T-cell (primary cell): ENCODE measurements at regions not wholly inside any gene's neighbourhood (a gene's known extent, or its start where the extent isn't known, plus 50 kb on each side); places are given as distances from the start of the nearest gene placed in this dataset.

ENCODE experiments used
- ATAC-seq, 4 experiments: fragments of 200-7000 bp in 3 of 4; fragments of 150-1000 bp in 1 of 4; cut with Tn5 transposase; replicated peaks in 1 of 4; 1 replicate in 3 of 4; 2 replicates in 1 of 4; pipeline ENCODE4 v1.10.0; 2021; ENCODE audit warnings: moderate library complexity in 3 of 4, mild to moderate bottlenecking in 2 of 4, moderate number of reproducible peaks in 1 of 4
- CTCF ChIA-PET, 2 donors: fragments of 300-600 bp; sonication (Branson Sonifier 250); formaldehyde crosslinking; loops; one replicate each; lab custom pipeline; 2022; ENCODE audit warnings: antibody characterized with exemption in 2 of 2; lab: Charles Lee
- POLR2A ChIA-PET, 2 donors: fragments of 300-600 bp; sonication (Branson Sonifier 250); formaldehyde crosslinking; loops; one replicate each; lab custom pipeline; 2022; ENCODE audit warnings: antibody characterized with exemption in 2 of 2; lab: Charles Lee
- DNase-seq, 35 experiments: peaks; one replicate each; pipeline versions ENCODE4 v3.0.0 to v3.0.0-alpha.2; 2013 to 2023
- H3K27ac ChIP-seq: one replicate; pipeline ENCODE4 v1.5.1; 2013; ENCODE audit warnings: low read length
- H3K27me3 ChIP-seq, 2 experiments: replicated peaks in 1 of 2; 1 replicate in 1 of 2; 2 replicates in 1 of 2; pipeline versions ENCODE4 v1.6.1 to v1.7.0; 2013; ENCODE audit warnings: low read length in 1 of 2, mixed read lengths in 1 of 2; ENCODE audit not compliant: control insufficient read depth in 2 of 2, insufficient read depth in 2 of 2; ENCODE audit errors: extremely low read depth in 1 of 2
- H3K36me3 ChIP-seq, 2 donors: 1 replicate in 1 of 2; 2 replicates in 1 of 2; pipeline versions ENCODE4 v1.6.1 to v1.7.0; 2013; ENCODE audit warnings: low read length in 1 of 2; ENCODE audit not compliant: control insufficient read depth in 2 of 2, insufficient read depth in 1 of 2; ENCODE audit errors: extremely low read depth in 1 of 2
- H3K4me1 ChIP-seq, 2 experiments: 1 replicate in 1 of 2; 2 replicates in 1 of 2; pipeline versions ENCODE4 v1.6.1 to v1.7.0; 2013; ENCODE audit warnings: low read length in 2 of 2, mixed read lengths in 1 of 2; ENCODE audit not compliant: insufficient read depth in 2 of 2, control insufficient read depth in 1 of 2; ENCODE audit errors: extremely low read depth in 1 of 2
- H3K4me3 ChIP-seq, 2 donors: 1 replicate in 1 of 2; 2 replicates in 1 of 2; pipeline versions ENCODE4 v1.5.1 to v1.7.0; 2013; ENCODE audit warnings: mild to moderate bottlenecking in 2 of 2, low read length in 1 of 2, moderate library complexity in 1 of 2; ENCODE audit not compliant: control insufficient read depth in 1 of 2; ENCODE audit errors: extremely low read depth in 1 of 2
- H3K9me3 ChIP-seq: 2 replicates; pipeline ENCODE4 v1.7.0; 2013
- H3K27ac Mint-ChIP-seq, 2 donors: one replicate each; pipeline ENCODE4 v1.8.0; 2020 to 2021; ENCODE audit warnings: mild to moderate bottlenecking in 2 of 2, mixed read lengths in 2 of 2
- H3K27me3 Mint-ChIP-seq, 2 donors: one replicate each; pipeline ENCODE4 v1.8.0; 2021 to 2022; ENCODE audit warnings: mixed read lengths in 2 of 2
- H3K36me3 Mint-ChIP-seq: one replicate; pipeline ENCODE4 v1.8.0; 2021; ENCODE audit warnings: mixed read lengths
- H3K4me1 Mint-ChIP-seq, 3 donors: one replicate each; pipeline ENCODE4 v1.8.0; 2020 to 2022; ENCODE audit warnings: mixed read lengths in 3 of 3, mild to moderate bottlenecking in 1 of 3
- H3K4me3 Mint-ChIP-seq, 3 donors: one replicate each; pipeline ENCODE4 v1.8.0; 2020 to 2022; ENCODE audit warnings: mild to moderate bottlenecking in 3 of 3, mixed read lengths in 3 of 3, moderate library complexity in 3 of 3
- H3K9me3 Mint-ChIP-seq, 3 donors: one replicate each; pipeline ENCODE4 v1.8.0; 2020 to 2022; ENCODE audit warnings: mixed read lengths in 3 of 3
- WGBS: methylation state at CpG from one replicate; pipeline ENCODE4 v1.1.5; 2013; ENCODE audit warnings: missing lambda C conversion rate; ENCODE audit not compliant: insufficient coverage; 5-methylcytosine and 5-hydroxymethylcytosine counted together

- no peak for DNase-seq
- Histone ChIP-seq H3K27me3 (no peaks in the 10 kb centered on the region), H3K4me3 (no peak overlapping the region), H3K36me3 (no peaks in the 10 kb centered on the region), H3K27ac (no peak overlapping the region), H3K9me3 (no peaks in the 10 kb centered on the region), H3K4me1 (no peaks in the 10 kb centered on the region)
- Mint-ChIP-seq H3K27me3 (no peaks in the 10 kb centered on the region), H3K27ac (no peak overlapping the region), H3K4me3 (no peak overlapping the region), H3K36me3 (no peaks in the 10 kb centered on the region), H3K9me3 (peaks cover 0 to 3% (median 3%) of the 10 kb centered on the region in 3 donors), H3K4me1 (no peaks in the 10 kb centered on the region)
- ChIA-PET POLR2A (no interaction called here), CTCF (no interaction called here)
- WGBS = 60% methylated on average over 1 of the region's 6 CpGs
- ATAC-seq = no peak
Observed at GRCh38 chr2:155842103-155842502, 490.4 kb downstream of the NR4A2 start.

GRCh38 chr2:155841442-155841841 is 491.1 kb downstream of the NR4A2 start:
- Mint-ChIP-seq H3K4me3 (no peak overlapping the region), H3K9me3 (peaks cover 0 to 3% (median 0%) of the 10 kb centered on the region in 3 donors), H3K4me1 (no peaks in the 10 kb centered on the region), H3K27ac (no peak overlapping the region), H3K27me3 (no peaks in the 10 kb centered on the region), H3K36me3 (no peaks in the 10 kb centered on the region)
- Histone ChIP-seq H3K36me3 (no peaks in the 10 kb centered on the region), H3K4me3 (no peak overlapping the region), H3K4me1 (no peaks in the 10 kb centered on the region), H3K9me3 (no peaks in the 10 kb centered on the region), H3K27me3 (no peaks in the 10 kb centered on the region), H3K27ac (no peak overlapping the region)
- ChIA-PET CTCF (no interaction called here), POLR2A (no interaction called here)
- WGBS = no CpG with 5 or more reads among the region's 3 CpGs
- no peak for ATAC-seq
- DNase-seq = no peak

- Histone ChIP-seq H3K9me3 (no peaks in the 10 kb centered on the region), H3K4me1 (no peaks in the 10 kb centered on the region), H3K36me3 (no peaks in the 10 kb centered on the region), H3K27me3 (no peaks in the 10 kb centered on the region), H3K27ac (no peak overlapping the region), H3K4me3 (no peak overlapping the region)
- Mint-ChIP-seq H3K9me3 (peaks cover 0 to 3% (median 0%) of the 10 kb centered on the region in 3 donors), H3K4me1 (no peaks in the 10 kb centered on the region), H3K27ac (no peak overlapping the region), H3K4me3 (no peak overlapping the region), H3K27me3 (no peaks in the 10 kb centered on the region), H3K36me3 (no peaks in the 10 kb centered on the region)
- ChIA-PET CTCF (no interaction called here), POLR2A (interaction anchor here in 1 of 2 donors (0.6 kb wide), 1 partner anchor 82 kb away, joined by 3 read pairs; no protein-coding TSS in a partner anchor)
- no peak for ATAC-seq
- no peak for DNase-seq
- no CpG with 5 or more reads among the region's 1 CpG for WGBS
Observed at GRCh38 chr2:155840661-155841060, 491.9 kb downstream of the NR4A2 start.

- Histone ChIP-seq H3K36me3 (no peaks in the 10 kb centered on the region), H3K9me3 (no peaks in the 10 kb centered on the region), H3K27me3 (no peaks in the 10 kb centered on the region), H3K4me1 (no peaks in the 10 kb centered on the region), H3K4me3 (no peak overlapping the region), H3K27ac (no peak overlapping the region)
- no peaks in the 10 kb centered on the region for H3K4me1 Mint-ChIP-seq
- ChIA-PET CTCF (no interaction called here), POLR2A (no interaction called here)
- ATAC-seq (no peak), DNase-seq (no peak)
- no peak overlapping the region for H3K4me3 Mint-ChIP-seq
- no peak overlapping the region for H3K27ac Mint-ChIP-seq
- H3K9me3 Mint-ChIP-seq = peaks cover 0 to 3% (median 0%) of the 10 kb centered on the region in 3 donors
- no peaks in the 10 kb centered on the region for H3K36me3 Mint-ChIP-seq
- 83% methylated on average over 1 of the region's 2 CpGs for WGBS
- H3K27me3 Mint-ChIP-seq = no peaks in the 10 kb centered on the region
Observed at GRCh38 chr2:155839991-155840390, 492.5 kb downstream of the NR4A2 start.

GRCh38 chr2:155839436-155839835 is 493.1 kb downstream of the NR4A2 start:
- Histone ChIP-seq H3K9me3 (no peaks in the 10 kb centered on the region), H3K4me1 (no peaks in the 10 kb centered on the region), H3K36me3 (no peaks in the 10 kb centered on the region), H3K27me3 (no peaks in the 10 kb centered on the region), H3K27ac (no peak overlapping the region), H3K4me3 (no peak overlapping the region)
- WGBS = no CpG with 5 or more reads among the region's 3 CpGs
- Mint-ChIP-seq H3K4me3 (no peak overlapping the region), H3K36me3 (no peaks in the 10 kb centered on the region), H3K9me3 (peaks cover 0 to 3% (median 0%) of the 10 kb centered on the region in 3 donors), H3K27ac (no peak overlapping the region), H3K27me3 (no peaks in the 10 kb centered on the region), H3K4me1 (no peaks in the 10 kb centered on the region)
- ChIA-PET CTCF (no interaction called here), POLR2A (no interaction called here)
- DNase-seq (no peak), ATAC-seq (no peak)

- ATAC-seq = no peak
- Mint-ChIP-seq H3K27me3 (no peaks in the 10 kb centered on the region), H3K36me3 (no peaks in the 10 kb centered on the region), H3K27ac (no peak overlapping the region), H3K4me3 (no peak overlapping the region), H3K9me3 (no peaks in the 10 kb centered on the region), H3K4me1 (no peaks in the 10 kb centered on the region)
- WGBS = no CpG with 5 or more reads among the region's 1 CpG
- no peak overlapping the region for H3K4me3 ChIP-seq
- H3K36me3 ChIP-seq = no peaks in the 10 kb centered on the region
- H3K27me3 ChIP-seq = no peaks in the 10 kb centered on the region
- ChIA-PET POLR2A (no interaction called here), CTCF (interaction anchor here in 1 of 2 donors (0.9 kb wide), 1 partner anchor 146 kb away, joined by 3 read pairs; no protein-coding TSS in a partner anchor)
- no peak for DNase-seq
- no peaks in the 10 kb centered on the region for H3K4me1 ChIP-seq
- H3K9me3 ChIP-seq = no peaks in the 10 kb centered on the region
- H3K27ac ChIP-seq = no peak overlapping the region
Observed at GRCh38 chr2:155836439-155836838, 496.1 kb downstream of the NR4A2 start.
